IMR-90 (cell line): ENCODE measurements at regions not wholly inside any gene's neighbourhood (a gene's known extent, or its start where the extent isn't known, plus 50 kb on each side); places are given as distances from the start of the nearest gene placed in this dataset.
A peak's percentile ranks its signal among the peaks of the same experiment; 100 is the strongest.

Experiments used
- ATAC-seq: fragments of 200-7000 bp; cut with Tn5 transposase; 2 replicates; pipeline ENCODE4 v1.9.1; 2020; ENCODE audit warnings: low read depth, mild to moderate bottlenecking, moderate library complexity
- BruUV-seq: library from RNA; stranded (reverse); fragments of 400-500 nt; replicated peaks from 2 replicates; lab custom pipeline; 2021; lab: Mats Ljungman, UMichigan
- CTCF ChIA-PET: fragments of 300-600 bp; formaldehyde crosslinking; extraction: SDS; loops from one replicate; lab custom pipeline; 2021; ENCODE audit warnings: antibody characterized with exemption; lab: Yijun Ruan, JAX
- POLR2A ChIA-PET: fragments of 300-600 bp; sonication (Branson Sonifier 250); formaldehyde crosslinking; loops from one replicate; lab custom pipeline; 2022; ENCODE audit warnings: antibody characterized with exemption; ENCODE audit not compliant: unreplicated experiment; lab: Charles Lee
- DNase-seq: peaks from one replicate; pipeline ENCODE4 v3.0.0; 2013
- H2AFZ ChIP-seq: replicated peaks from 2 replicates; pipeline ENCODE3; 2013; ENCODE audit warnings: low read length, mild to moderate bottlenecking; ENCODE audit not compliant: poor library complexity
- H2AK5ac ChIP-seq: 2 replicates; pipeline ENCODE4 v1.6.1; 2013; ENCODE audit warnings: low read depth, low read length, inconsistent platforms
- H2AK9ac ChIP-seq: replicated peaks from 2 replicates; pipeline ENCODE3; 2013; ENCODE audit warnings: mild to moderate bottlenecking, low read depth, low read length, moderate library complexity; ENCODE audit not compliant: poor library complexity
- H2BK120ac ChIP-seq: 2 replicates; pipeline ENCODE4 v1.6.1; 2013; ENCODE audit warnings: low read depth, low read length, inconsistent platforms
- H2BK15ac ChIP-seq: 3 replicates; pipeline ENCODE4 v1.6.1; 2013; ENCODE audit warnings: low read depth, low read length, inconsistent platforms
- H2BK20ac ChIP-seq: 2 replicates; pipeline ENCODE4 v1.6.1; 2013; ENCODE audit warnings: low read depth, mild to moderate bottlenecking, inconsistent platforms, low read length, moderate library complexity
- H2BK5ac ChIP-seq: 2 replicates; pipeline ENCODE4 v1.6.1; 2013; ENCODE audit warnings: mild to moderate bottlenecking, low read depth, low read length, inconsistent platforms; ENCODE audit not compliant: poor library complexity, severe bottlenecking
- H3K14ac ChIP-seq: replicated peaks from 2 replicates; pipeline ENCODE4 v1.6.1; 2013; ENCODE audit warnings: low read depth, low read length, inconsistent platforms
- H3K18ac ChIP-seq: 2 replicates; pipeline ENCODE4 v1.6.1; 2013; ENCODE audit warnings: low read depth, low read length, control low read depth
- H3K23ac ChIP-seq: 2 replicates; pipeline ENCODE4 v1.6.1; 2013; ENCODE audit warnings: low read depth, low read length, inconsistent platforms
- H3K27ac ChIP-seq: 2 replicates; pipeline ENCODE4 v1.5.1; 2013; ENCODE audit warnings: mild to moderate bottlenecking, control low read depth, low read length; ENCODE audit not compliant: insufficient read depth
- H3K27me3 ChIP-seq: 2 replicates; pipeline ENCODE4 v1.6.1; 2013; ENCODE audit warnings: low read length; ENCODE audit not compliant: control insufficient read depth, insufficient read depth
- H3K36me3 ChIP-seq: 2 replicates; pipeline ENCODE4 v1.6.1; 2013; ENCODE audit warnings: low read length, mixed read lengths; ENCODE audit not compliant: control insufficient read depth, insufficient read depth
- H3K4ac ChIP-seq: 2 replicates; pipeline ENCODE4 v1.6.1; 2013; ENCODE audit warnings: low read depth, low read length, inconsistent platforms
- H3K4me1 ChIP-seq: 2 replicates; pipeline ENCODE4 v1.6.1; 2013; ENCODE audit warnings: low read length, mixed read lengths; ENCODE audit not compliant: control insufficient read depth, insufficient read depth
- H3K4me2 ChIP-seq: 2 replicates; pipeline ENCODE4 v1.6.1; 2013; ENCODE audit warnings: low read depth, mild to moderate bottlenecking, control low read depth, low read length, moderate library complexity
- H3K4me3 ChIP-seq: 2 replicates; pipeline ENCODE4 v1.5.1; 2013; ENCODE audit warnings: low read depth, mild to moderate bottlenecking, control low read depth, low read length, moderate library complexity; ENCODE audit not compliant: insufficient read depth
- H3K56ac ChIP-seq: 2 replicates; pipeline ENCODE4 v1.6.1; 2013; ENCODE audit warnings: low read length, inconsistent platforms; ENCODE audit not compliant: insufficient read depth; ENCODE audit errors: extremely low read depth
- H3K79me1 ChIP-seq, 2 experiments: 2 replicates each; pipeline ENCODE4 v1.6.1; 2013; ENCODE audit warnings: low read length in 2 of 2, inconsistent platforms in 1 of 2, low read depth in 1 of 2
- H3K9ac ChIP-seq: 2 replicates; pipeline ENCODE4 v1.6.1; 2013; ENCODE audit warnings: low read depth, low read length, control low read depth
- H3K9me1 ChIP-seq: 2 replicates; pipeline ENCODE4 v1.6.1; 2013; ENCODE audit warnings: low read length, inconsistent platforms; ENCODE audit not compliant: insufficient read depth
- H3K9me3 ChIP-seq: 2 replicates; pipeline ENCODE4 v1.6.1; 2013; ENCODE audit warnings: low read length; ENCODE audit not compliant: control insufficient read depth, insufficient read depth
- H4K20me1 ChIP-seq: 2 replicates; pipeline ENCODE4 v1.6.1; 2013; ENCODE audit warnings: low read length, inconsistent platforms; ENCODE audit not compliant: insufficient read depth
- H4K5ac ChIP-seq: 2 replicates; pipeline ENCODE4 v1.6.1; 2013; ENCODE audit warnings: mild to moderate bottlenecking, low read depth, low read length, control low read depth
- H4K8ac ChIP-seq, 2 experiments: 2 replicates each; pipeline ENCODE4 v1.6.1; 2013; ENCODE audit warnings: low read depth in 2 of 2, low read length in 2 of 2, control low read depth in 1 of 2, inconsistent platforms in 1 of 2
- H4K91ac ChIP-seq: 2 replicates; pipeline ENCODE4 v1.6.1; 2013; ENCODE audit warnings: low read depth, low read length, inconsistent platforms; ENCODE audit not compliant: insufficient read depth
- USF2 ChIP-seq: fragments of 150-350 bp; IDR thresholded peaks from 2 replicates; pipeline ENCODE4 v1.6.1; 2017; ENCODE audit warnings: mild to moderate bottlenecking, antibody characterized with exemption, low read length, low read depth
- WGBS, 2 experiments: methylation state at CpG; one replicate each; pipeline versions ENCODE4 v1.1.5 to v1.1.7; 2013; ENCODE audit warnings: missing lambda C conversion rate in 2 of 2; ENCODE audit not compliant: insufficient read length in 1 of 2; ENCODE audit errors: extremely low coverage in 2 of 2; 5-methylcytosine and 5-hydroxymethylcytosine counted together
- dilution Hi-C: fragments of 300-500 bp; cut with HindIII; formaldehyde crosslinking; loops from one replicate; pipeline ENCODE4 v1.14.3; 2018; ENCODE audit warnings: low sequenced_read_pairs; ENCODE audit not compliant: unreplicated experiment
- in situ Hi-C: fragments of 300-500 bp; cut with MboI; formaldehyde crosslinking; loops from 3 replicates; pipeline ENCODE4 v1.14.3; 2019; ENCODE audit warnings: low sequenced_read_pairs, inconsistent platforms, mixed read lengths
- intact Hi-C: fragments of 100-400 bp; cut with micrococcal nuclease; formaldehyde crosslinking; loops from 2 replicates; pipeline ENCODE4 v1.10.0; 2022

- no peak overlapping the region for H3K23ac ChIP-seq
- H3K4me3 ChIP-seq, result no peak overlapping the region
- DNase-seq (peak; percentile 36), ATAC-seq (peak; percentile 61)
- peaks cover 1% of the 10 kb centered on the region; the same call in 1 of the 2 replicates for H3K4me1 ChIP-seq
- in situ Hi-C loops, result no loop called here
- TF ChIP-seq USF2, result no peak
- intact Hi-C loops, result no loop called here
- no peaks in the 10 kb centered on the region for H4K20me1 ChIP-seq
- no peaks in the 10 kb centered on the region for H3K9me3 ChIP-seq
- H4K91ac ChIP-seq, result no peak overlapping the region
- no peaks in the 10 kb centered on the region for H3K27me3 ChIP-seq
- ChIA-PET POLR2A (no interaction called here), CTCF (interaction anchor here (0.7 kb wide), 1 partner anchor 11 kb away, joined by 3 read pairs; no protein-coding TSS in a partner anchor)
- H3K79me1 ChIP-seq, result no peaks in the 10 kb centered on the region
- H2BK20ac ChIP-seq, result no peak overlapping the region
- no peak overlapping the region for H2AK5ac ChIP-seq
- H3K27ac ChIP-seq, result no peak overlapping the region
- no peak overlapping the region for H3K4ac ChIP-seq
- no peak overlapping the region for H2BK5ac ChIP-seq
- WGBS, 2 experiments, result no CpG with 5 or more reads among the region's 1 CpG
- no peak overlapping the region for H2AFZ ChIP-seq
- no peak overlapping the region for H3K18ac ChIP-seq
- no peak overlapping the region for H2BK15ac ChIP-seq
- dilution Hi-C loops, result no loop called here
- no peak overlapping the region for H3K14ac ChIP-seq
- no peak overlapping the region for H4K5ac ChIP-seq
- H3K9ac ChIP-seq, result no peak overlapping the region
- H3K36me3 ChIP-seq, result no peaks in the 10 kb centered on the region
- no peak overlapping the region for H4K8ac ChIP-seq
- H3K4me2 ChIP-seq, result no peak overlapping the region
- no peak overlapping the region for H2AK9ac ChIP-seq
- no peak overlapping the region for H2BK120ac ChIP-seq
- BruUV-seq, result no TSS peak
- no peak overlapping the region for H3K56ac ChIP-seq
- no peaks in the 10 kb centered on the region; the same call in 1 of the 2 replicates for H3K9me1 ChIP-seq
Observed at GRCh38 chr11:24422376-24422775, 74.5 kb upstream of the LUZP2 start.
